GM23338 (cell line): ENCODE measurements at regions not wholly inside any gene's neighbourhood (a gene's known extent, or its start where the extent isn't known, plus 50 kb on each side); places are given as distances from the start of the nearest gene placed in this dataset.

Experiments
- CREB1 ChIP-seq: fragments of 250-450 bp; sonication (Bioruptor Pico); IDR thresholded peaks from 2 replicates; pipeline ENCODE4 v1.5.0; 2020; ENCODE audit warnings: low read depth, mild to moderate bottlenecking, moderate library complexity
- EZH2 ChIP-seq: fragments of 200-600 bp; sonication (generic); IDR thresholded peaks from one replicate; pipeline ENCODE4 v1.8.0; 2017; ENCODE audit warnings: antibody characterized with exemption, mild to moderate bottlenecking, low read depth; ENCODE audit not compliant: unreplicated experiment
- EZH2phosphoT487 ChIP-seq: fragments of 200-600 bp; sonication (generic); IDR thresholded peaks from one replicate; pipeline ENCODE4 v1.8.1; 2018; ENCODE audit warnings: antibody characterized with exemption; ENCODE audit not compliant: unreplicated experiment
- JUNB ChIP-seq: IDR thresholded peaks from one replicate; pipeline ENCODE4 v1.6.1; 2016; ENCODE audit warnings: antibody characterized with exemption; ENCODE audit not compliant: unreplicated experiment
- POLR2AphosphoS5 ChIP-seq: IDR thresholded peaks from 2 replicates; pipeline ENCODE4 v1.6.1; 2016; ENCODE audit warnings: antibody characterized with exemption, low read depth
- ZNF114 ChIP-seq: fragments of 250-450 bp; sonication (Bioruptor Pico); IDR thresholded peaks from 2 replicates; pipeline ENCODE4 v1.5.0; 2020; ENCODE audit warnings: mild to moderate bottlenecking, moderate library complexity
- TF ChIP-seq, protein P1 (sequence below), 2 experiments: fragments of 200-600 bp in 1 of 2; sonication (generic) in 1 of 2; conservative IDR thresholded peaks; 2 replicates each; pipeline versions ENCODE4 v1.5.1 to v1.6.1; 2016 to 2017; ENCODE audit warnings: antibody characterized with exemption in 2 of 2, low read depth in 2 of 2, mild to moderate bottlenecking in 2 of 2, moderate library complexity in 1 of 2
- TF ChIP-seq, protein P2 (sequence below): IDR thresholded peaks from one replicate; pipeline ENCODE4 v1.6.1; 2018; ENCODE audit warnings: antibody characterized with exemption; ENCODE audit not compliant: unreplicated experiment
- TF ChIP-seq, protein P3 (sequence below): IDR thresholded peaks from 2 replicates; pipeline ENCODE4 v1.6.1; 2016; ENCODE audit warnings: antibody characterized with exemption

DNA sequence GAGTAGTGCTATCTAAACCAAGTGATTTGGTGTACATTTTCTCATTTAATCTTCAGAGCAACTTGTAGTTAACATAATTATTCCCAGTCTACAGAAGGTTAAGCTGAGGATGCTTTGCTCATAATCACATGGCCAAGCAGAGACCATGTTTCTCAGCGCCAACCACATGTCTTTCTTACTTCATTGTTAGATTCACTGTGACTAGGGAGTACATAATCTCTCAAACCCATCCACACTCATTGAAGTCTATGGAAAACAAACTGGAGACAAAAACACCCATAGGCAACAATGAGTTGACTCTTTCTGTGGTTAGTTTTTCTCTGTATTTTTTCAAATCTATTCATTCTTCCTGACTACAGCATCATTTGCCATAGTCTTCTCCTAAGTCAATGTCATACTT is 281.7 kb upstream of the PTGER4 start:
- TF ChIP-seq, protein P1, sequence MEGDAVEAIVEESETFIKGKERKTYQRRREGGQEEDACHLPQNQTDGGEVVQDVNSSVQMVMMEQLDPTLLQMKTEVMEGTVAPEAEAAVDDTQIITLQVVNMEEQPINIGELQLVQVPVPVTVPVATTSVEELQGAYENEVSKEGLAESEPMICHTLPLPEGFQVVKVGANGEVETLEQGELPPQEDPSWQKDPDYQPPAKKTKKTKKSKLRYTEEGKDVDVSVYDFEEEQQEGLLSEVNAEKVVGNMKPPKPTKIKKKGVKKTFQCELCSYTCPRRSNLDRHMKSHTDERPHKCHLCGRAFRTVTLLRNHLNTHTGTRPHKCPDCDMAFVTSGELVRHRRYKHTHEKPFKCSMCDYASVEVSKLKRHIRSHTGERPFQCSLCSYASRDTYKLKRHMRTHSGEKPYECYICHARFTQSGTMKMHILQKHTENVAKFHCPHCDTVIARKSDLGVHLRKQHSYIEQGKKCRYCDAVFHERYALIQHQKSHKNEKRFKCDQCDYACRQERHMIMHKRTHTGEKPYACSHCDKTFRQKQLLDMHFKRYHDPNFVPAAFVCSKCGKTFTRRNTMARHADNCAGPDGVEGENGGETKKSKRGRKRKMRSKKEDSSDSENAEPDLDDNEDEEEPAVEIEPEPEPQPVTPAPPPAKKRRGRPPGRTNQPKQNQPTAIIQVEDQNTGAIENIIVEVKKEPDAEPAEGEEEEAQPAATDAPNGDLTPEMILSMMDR (conservative IDR thresholded peaks at IDR 0.05; ENCODE audit: low read depth in 2 of 2): no peak
- TF ChIP-seq, protein P2, sequence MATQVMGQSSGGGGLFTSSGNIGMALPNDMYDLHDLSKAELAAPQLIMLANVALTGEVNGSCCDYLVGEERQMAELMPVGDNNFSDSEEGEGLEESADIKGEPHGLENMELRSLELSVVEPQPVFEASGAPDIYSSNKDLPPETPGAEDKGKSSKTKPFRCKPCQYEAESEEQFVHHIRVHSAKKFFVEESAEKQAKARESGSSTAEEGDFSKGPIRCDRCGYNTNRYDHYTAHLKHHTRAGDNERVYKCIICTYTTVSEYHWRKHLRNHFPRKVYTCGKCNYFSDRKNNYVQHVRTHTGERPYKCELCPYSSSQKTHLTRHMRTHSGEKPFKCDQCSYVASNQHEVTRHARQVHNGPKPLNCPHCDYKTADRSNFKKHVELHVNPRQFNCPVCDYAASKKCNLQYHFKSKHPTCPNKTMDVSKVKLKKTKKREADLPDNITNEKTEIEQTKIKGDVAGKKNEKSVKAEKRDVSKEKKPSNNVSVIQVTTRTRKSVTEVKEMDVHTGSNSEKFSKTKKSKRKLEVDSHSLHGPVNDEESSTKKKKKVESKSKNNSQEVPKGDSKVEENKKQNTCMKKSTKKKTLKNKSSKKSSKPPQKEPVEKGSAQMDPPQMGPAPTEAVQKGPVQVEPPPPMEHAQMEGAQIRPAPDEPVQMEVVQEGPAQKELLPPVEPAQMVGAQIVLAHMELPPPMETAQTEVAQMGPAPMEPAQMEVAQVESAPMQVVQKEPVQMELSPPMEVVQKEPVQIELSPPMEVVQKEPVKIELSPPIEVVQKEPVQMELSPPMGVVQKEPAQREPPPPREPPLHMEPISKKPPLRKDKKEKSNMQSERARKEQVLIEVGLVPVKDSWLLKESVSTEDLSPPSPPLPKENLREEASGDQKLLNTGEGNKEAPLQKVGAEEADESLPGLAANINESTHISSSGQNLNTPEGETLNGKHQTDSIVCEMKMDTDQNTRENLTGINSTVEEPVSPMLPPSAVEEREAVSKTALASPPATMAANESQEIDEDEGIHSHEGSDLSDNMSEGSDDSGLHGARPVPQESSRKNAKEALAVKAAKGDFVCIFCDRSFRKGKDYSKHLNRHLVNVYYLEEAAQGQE: no peak
- no peak for TF ChIP-seq POLR2AphosphoS5
- no peak for TF ChIP-seq EZH2
- TF ChIP-seq EZH2phosphoT487: no peak
- TF ChIP-seq, protein P3, sequence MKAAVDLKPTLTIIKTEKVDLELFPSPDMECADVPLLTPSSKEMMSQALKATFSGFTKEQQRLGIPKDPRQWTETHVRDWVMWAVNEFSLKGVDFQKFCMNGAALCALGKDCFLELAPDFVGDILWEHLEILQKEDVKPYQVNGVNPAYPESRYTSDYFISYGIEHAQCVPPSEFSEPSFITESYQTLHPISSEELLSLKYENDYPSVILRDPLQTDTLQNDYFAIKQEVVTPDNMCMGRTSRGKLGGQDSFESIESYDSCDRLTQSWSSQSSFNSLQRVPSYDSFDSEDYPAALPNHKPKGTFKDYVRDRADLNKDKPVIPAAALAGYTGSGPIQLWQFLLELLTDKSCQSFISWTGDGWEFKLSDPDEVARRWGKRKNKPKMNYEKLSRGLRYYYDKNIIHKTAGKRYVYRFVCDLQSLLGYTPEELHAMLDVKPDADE: no peak
- TF ChIP-seq ZNF114 (CRISPR knock-in tag): no peak
- no peak for TF ChIP-seq JUNB
- TF ChIP-seq CREB1: no peak
